ENCODE measurements at regions not wholly inside any gene's neighbourhood (a gene's known extent, or its start where the extent isn't known, plus 50 kb on each side); places are given as distances from the start of the nearest gene placed in this dataset.

GRCh38 chr4:127548990-127549925 is 83.5 kb upstream of the INTU start:
- Histone ChIP-seq H3K27ac (no peak overlapping the region), H3K4me1 (no peaks in the 10 kb centered on the region), H3K27me3 (no peaks in the 10 kb centered on the region), H3K36me3 (no peaks in the 10 kb centered on the region), H3K4me3 (no peak overlapping the region), H3K9me3 (no peaks in the 10 kb centered on the region)
- DNase-seq (no peak), ATAC-seq (no peak)
- TF ChIP-seq CTCF (IDR thresholded peaks at IDR 0.05 in 4 of 5, conservative IDR thresholded peaks at IDR 0.05 in 1 of 5), result no peak
- TF ChIP-seq POLR2A (IDR thresholded peaks at IDR 0.05), result no peak
- intact Hi-C loops (cut with DNase I; ENCODE audit: low total_unique reads) (no loop called here), in situ Hi-C loops (cut with MboI; ENCODE audit: low sequenced_read_pairs in 4 of 4) (no loop called here)

GRCh38 chr4:127555106-127555505 is 77.7 kb upstream of the INTU start:
- in situ Hi-C loops (cut with MboI; ENCODE audit: low sequenced_read_pairs in 4 of 4), result no loop called here
- no peak for DNase-seq
- TF ChIP-seq CTCF (IDR thresholded peaks at IDR 0.05 in 4 of 5, conservative IDR thresholded peaks at IDR 0.05 in 1 of 5) (no peak), POLR2A (IDR thresholded peaks at IDR 0.05) (no peak)

GRCh38 chr4:127558088-127558487 is 74.7 kb upstream of the INTU start:
- in situ Hi-C loops (cut with MboI; ENCODE audit: low sequenced_read_pairs in 4 of 4), result no loop called here
- no peak overlapping the region for H3K4me3 ChIP-seq
- intact Hi-C loops (cut with DNase I; ENCODE audit: low total_unique reads), result no loop called here
- no peak for DNase-seq
- no peaks in the 10 kb centered on the region for H3K36me3 ChIP-seq
- H3K27ac ChIP-seq, result no peak overlapping the region
- H3K4me1 ChIP-seq, result no peaks in the 10 kb centered on the region
- TF ChIP-seq CTCF (IDR thresholded peaks at IDR 0.05 in 4 of 5, conservative IDR thresholded peaks at IDR 0.05 in 1 of 5) (no peak), POLR2A (IDR thresholded peaks at IDR 0.05) (no peak)
- H3K9me3 ChIP-seq, result no peaks in the 10 kb centered on the region
- H3K27me3 ChIP-seq, result no peaks in the 10 kb centered on the region
- ATAC-seq, result no peak

More at GRCh38 chr4:127555106-127555505, 77.7 kb upstream of the INTU start:
- intact Hi-C loops (cut with DNase I; ENCODE audit: low total_unique reads), result no loop called here
- Histone ChIP-seq H3K9me3 (no peaks in the 10 kb centered on the region), H3K4me3 (no peak overlapping the region), H3K27me3 (no peaks in the 10 kb centered on the region), H3K27ac (no peak overlapping the region), H3K36me3 (no peaks in the 10 kb centered on the region), H3K4me1 (no peaks in the 10 kb centered on the region)
- ATAC-seq, result no peak

- no peaks in the 10 kb centered on the region for H3K36me3 ChIP-seq
- H3K27ac ChIP-seq, result no peak overlapping the region
- no peak for TF ChIP-seq POLR2A (IDR thresholded peaks at IDR 0.05)
- TF ChIP-seq CTCF (IDR thresholded peaks at IDR 0.05 in 4 of 5, conservative IDR thresholded peaks at IDR 0.05 in 1 of 5), result no peak
- no peaks in the 10 kb centered on the region for H3K27me3 ChIP-seq
- DNase-seq (no peak), ATAC-seq (no peak)
- in situ Hi-C loops (cut with MboI; ENCODE audit: low sequenced_read_pairs in 4 of 4), result no loop called here
- H3K4me3 ChIP-seq, result no peak overlapping the region
- intact Hi-C loops (cut with DNase I; ENCODE audit: low total_unique reads), result no loop called here
- H3K4me1 ChIP-seq, result no peaks in the 10 kb centered on the region
- H3K9me3 ChIP-seq, result no peaks in the 10 kb centered on the region
Observed at GRCh38 chr4:127558489-127559407, 74.0 kb upstream of the INTU start.
